ENCODE measurements at regions not wholly inside any gene's neighbourhood (a gene's known extent, or its start where the extent isn't known, plus 50 kb on each side); places are given as distances from the start of the nearest gene placed in this dataset.

GRCh38 chr7:121525155-121525819, 129.2 kb upstream of the FAM3C start:
- no peak for DNase-seq (ENCODE audit: low spot score)

GRCh38 chr7:121521711-121522400, 125.7 kb upstream of the FAM3C start:
- DNase-seq (ENCODE audit: low spot score): no peak

- DNase-seq (ENCODE audit: low spot score): no peak
Observed at GRCh38 chr7:121520911-121521310, 124.8 kb upstream of the FAM3C start.

GRCh38 chr7:121519548-121520521, 123.7 kb upstream of the FAM3C start:
- peak; percentile 38 for DNase-seq (ENCODE audit: low spot score)

- DNase-seq (ENCODE audit: low spot score): no peak
Observed at GRCh38 chr7:121517591-121517990, 121.5 kb upstream of the FAM3C start.

- DNase-seq (ENCODE audit: low spot score): no peak
Observed at GRCh38 chr7:121516821-121517220, 120.7 kb upstream of the FAM3C start.

GRCh38 chr7:121515630-121516401, 119.7 kb upstream of the FAM3C start:
- DNase-seq (ENCODE audit: low spot score): peak; percentile 52

GRCh38 chr7:121515229-121515628, 119.1 kb upstream of the FAM3C start:
- DNase-seq (ENCODE audit: low spot score): no peak

- DNase-seq (ENCODE audit: low spot score): no peak
Observed at GRCh38 chr7:121513105-121513504, 117.0 kb upstream of the FAM3C start.

- no peak for DNase-seq (ENCODE audit: low spot score)
Observed at GRCh38 chr7:121510858-121511482, 114.9 kb upstream of the FAM3C start.

GRCh38 chr7:121510302-121510701, 114.2 kb upstream of the FAM3C start:
- DNase-seq (ENCODE audit: low spot score): no peak

- no peak for DNase-seq (ENCODE audit: low spot score)
Observed at GRCh38 chr7:121505540-121506182, 109.6 kb upstream of the FAM3C start.

GRCh38 chr7:121505021-121505420, 108.9 kb upstream of the FAM3C start:
- DNase-seq (ENCODE audit: low spot score): peak; percentile 66

- peak; percentile 90 for DNase-seq (ENCODE audit: low spot score)
Observed at GRCh38 chr7:121504482-121504881, 108.4 kb upstream of the FAM3C start.

GRCh38 chr7:121503730-121504129, 107.6 kb upstream of the FAM3C start:
- DNase-seq (ENCODE audit: low spot score): no peak

GRCh38 chr7:121503039-121503438, 106.9 kb upstream of the FAM3C start:
- DNase-seq (ENCODE audit: low spot score): no peak

- no peak for DNase-seq (ENCODE audit: low spot score)
Observed at GRCh38 chr7:121501566-121501965, 105.5 kb upstream of the FAM3C start.

GRCh38 chr7:121500360-121501058, 104.4 kb upstream of the FAM3C start:
- DNase-seq (ENCODE audit: low spot score): no peak

- DNase-seq (ENCODE audit: low spot score): no peak
Observed at GRCh38 chr7:121499624-121500023, 103.5 kb upstream of the FAM3C start.

- DNase-seq (ENCODE audit: low spot score): no peak
Observed at GRCh38 chr7:121498816-121499215, 102.7 kb upstream of the FAM3C start.
